ENCODE measurements at regions not wholly inside any gene's neighbourhood (a gene's known extent, or its start where the extent isn't known, plus 50 kb on each side); places are given as distances from the start of the nearest gene placed in this dataset.

- Histone ChIP-seq H3K27ac (no peak overlapping the region), H3K27me3 (no peaks in the 10 kb centered on the region), H3K4me3 (no peak overlapping the region), H3K36me3 (peaks cover 26 to 30% of the 10 kb centered on the region in 2 donors), H3K9me3 (no peaks in the 10 kb centered on the region), H3K4me1 (peaks cover 15 to 53% of the 10 kb centered on the region in 2 donors)
- DNase-seq (ENCODE audit: low spot score in 2 of 2) = no peak
- intact Hi-C loops (cut with DNase I) = no loop called here
- TF ChIP-seq CTCF (IDR thresholded peaks at IDR 0.05) = no peak
These were observed 89.5 kb downstream of the RFLNA start for GRCh38 chr12:124384299-124384894.

- Histone ChIP-seq H3K4me1 (peaks cover 15 to 53% of the 10 kb centered on the region in 2 donors), H3K4me3 (no peak overlapping the region), H3K36me3 (peaks cover 36 to 39% of the 10 kb centered on the region in 2 donors), H3K27me3 (no peaks in the 10 kb centered on the region), H3K9me3 (no peaks in the 10 kb centered on the region), H3K27ac (peak overlapping the region in 1 of 2 donors; percentile 90)
- DNase-seq (ENCODE audit: low spot score in 2 of 2) = no peak
- no peak for TF ChIP-seq CTCF (IDR thresholded peaks at IDR 0.05)
- intact Hi-C loops (cut with DNase I) = no loop called here
These were observed 88.1 kb downstream of the RFLNA start for GRCh38 chr12:124383028-124383427.

GRCh38 chr12:124381456-124382296, 86.8 kb downstream of the RFLNA start:
- peaks cover 48 to 53% of the 10 kb centered on the region in 2 donors for H3K36me3 ChIP-seq
- no peak for TF ChIP-seq CTCF (IDR thresholded peaks at IDR 0.05)
- DNase-seq (ENCODE audit: low spot score in 2 of 2) = peak; percentile 74 to 94
- peaks cover 15 to 39% of the 10 kb centered on the region in 2 donors for H3K4me1 ChIP-seq
- intact Hi-C loops (cut with DNase I) = no loop called here
- no peaks in the 10 kb centered on the region for H3K27me3 ChIP-seq
- H3K9me3 ChIP-seq = no peaks in the 10 kb centered on the region
- peak overlapping the region; percentile 89 to 90 for H3K27ac ChIP-seq
- no peak overlapping the region for H3K4me3 ChIP-seq

- intact Hi-C loops (cut with DNase I) = loop anchor here (1.0 kb wide), 4 partner anchors 7 to 72 kb away; no protein-coding TSS in a partner anchor
- Histone ChIP-seq H3K4me1 (peaks cover 15 to 38% of the 10 kb centered on the region in 2 donors), H3K27ac (peak overlapping the region; percentile 89 to 90), H3K27me3 (no peaks in the 10 kb centered on the region), H3K9me3 (no peaks in the 10 kb centered on the region), H3K4me3 (peak overlapping the region in 1 of 2 donors; percentile 11), H3K36me3 (peaks cover 56 to 60% of the 10 kb centered on the region in 2 donors)
- TF ChIP-seq CTCF (IDR thresholded peaks at IDR 0.05) = no peak
- no peak for DNase-seq (ENCODE audit: low spot score in 2 of 2)
These were observed 86.0 kb downstream of the RFLNA start for GRCh38 chr12:124380796-124381455.

GRCh38 chr12:124379938-124380754, 85.3 kb downstream of the RFLNA start:
- peak; percentile 59 to 79 (median 67) for TF ChIP-seq CTCF (IDR thresholded peaks at IDR 0.05)
- no peaks in the 10 kb centered on the region for H3K27me3 ChIP-seq
- H3K4me1 ChIP-seq = peaks cover 15 to 38% of the 10 kb centered on the region in 2 donors
- H3K36me3 ChIP-seq = peaks cover 57 to 61% of the 10 kb centered on the region in 2 donors
- H3K4me3 ChIP-seq = peak overlapping the region in 1 of 2 donors; percentile 11
- peak; percentile 73 to 96 for DNase-seq (ENCODE audit: low spot score in 2 of 2)
- H3K27ac ChIP-seq = peak overlapping the region; percentile 89 to 90
- no peaks in the 10 kb centered on the region for H3K9me3 ChIP-seq
- intact Hi-C loops (cut with DNase I) = loop anchor here (1.0 to 5.0 kb wide), 5 partner anchors 8 to 387 kb away; no protein-coding TSS in a partner anchor
